Germinal center (tissue), 1 donor: ENCODE measurements at regions not wholly inside any gene's neighbourhood (a gene's known extent, or its start where the extent isn't known, plus 50 kb on each side); places are given as distances from the start of the nearest gene placed in this dataset.
A peak's percentile ranks its signal among the peaks of the same experiment; 100 is the strongest.
"Not testable (repeated sequence)": the region's sequence is repeated elsewhere in the genome, so short reads cannot be mapped to it uniquely, and the experiment has no call there.

Experiments used
- DNase-seq: peaks from one replicate; pipeline ENCODE4 v3.0.0; 2012; ENCODE audit warnings: mixed read lengths, low spot score

DNA sequence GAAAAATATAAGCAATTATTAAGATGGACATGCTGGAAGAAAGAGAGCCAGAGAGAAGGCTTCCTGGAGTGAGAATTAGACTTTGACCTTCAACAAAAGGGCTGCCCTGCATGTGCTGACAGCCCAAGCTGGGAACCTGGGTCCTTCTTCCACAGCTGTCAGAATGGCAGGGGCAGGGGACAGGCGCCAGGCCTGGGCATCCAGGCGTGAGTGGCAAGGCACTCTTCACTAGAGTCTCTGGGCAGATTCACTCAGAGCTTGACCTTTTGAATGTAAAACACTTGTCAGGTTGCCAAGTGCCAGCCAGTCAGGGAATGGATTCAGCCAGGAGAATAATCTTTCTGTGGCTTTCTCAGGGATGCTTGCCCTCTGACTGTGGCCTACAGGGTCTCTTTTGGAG, 119.1 kb upstream of the CLINT1 start:
- DNase-seq = no peak

GRCh38 chr5:157976429-157976828, 117.5 kb upstream of the CLINT1 start:
- no peak for DNase-seq

DNA sequence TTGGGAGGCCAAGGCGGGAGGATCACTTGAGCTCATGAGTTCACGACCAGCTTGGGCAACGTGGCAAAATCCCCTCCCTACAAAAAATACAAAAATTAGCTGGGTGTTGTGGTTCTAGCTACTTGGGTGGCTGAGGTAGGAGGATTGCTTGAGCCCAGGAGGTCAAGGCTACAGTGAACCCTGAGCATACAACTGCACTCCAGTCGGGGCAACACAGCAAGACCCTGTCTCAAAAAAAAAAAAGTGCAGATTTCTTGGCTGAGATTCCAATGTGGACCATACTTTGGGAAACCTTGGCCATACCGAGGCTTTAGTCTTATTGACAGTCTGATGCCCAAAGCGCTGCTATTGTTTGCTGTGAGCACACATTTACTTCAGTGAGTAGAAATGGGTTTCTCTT, 113.6 kb upstream of the CLINT1 start:
- no peak for DNase-seq

GRCh38 chr5:157971571-157972216, 112.7 kb upstream of the CLINT1 start:
- DNase-seq = no peak

- DNase-seq = not testable (repeated sequence)
Observed at GRCh38 chr5:157968570-157968969, 109.6 kb upstream of the CLINT1 start.

- DNase-seq = no peak
Observed at GRCh38 chr5:157965989-157966388, 107.0 kb upstream of the CLINT1 start.

GRCh38 chr5:157965040-157965678, 106.2 kb upstream of the CLINT1 start:
- no peak for DNase-seq

DNA sequence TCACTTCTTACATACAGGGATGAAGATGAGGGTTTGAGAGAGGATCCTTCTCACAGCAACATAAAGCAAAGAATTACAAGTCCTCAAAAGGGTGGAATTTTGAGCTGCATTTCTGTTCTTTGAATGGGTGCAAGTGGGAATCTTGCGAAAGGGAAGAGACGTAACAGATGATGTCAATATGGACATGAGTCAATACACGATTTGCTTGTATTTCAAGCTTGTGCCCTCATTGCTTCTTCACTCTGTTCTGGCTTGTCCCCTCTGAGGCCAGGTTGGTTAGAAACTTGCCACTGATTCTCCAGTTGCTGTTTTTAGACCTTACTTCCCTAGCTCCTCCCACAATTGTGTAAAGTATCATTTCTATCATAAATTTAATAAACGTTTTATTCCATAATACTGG, 104.8 kb upstream of the CLINT1 start:
- DNase-seq = no peak

DNA sequence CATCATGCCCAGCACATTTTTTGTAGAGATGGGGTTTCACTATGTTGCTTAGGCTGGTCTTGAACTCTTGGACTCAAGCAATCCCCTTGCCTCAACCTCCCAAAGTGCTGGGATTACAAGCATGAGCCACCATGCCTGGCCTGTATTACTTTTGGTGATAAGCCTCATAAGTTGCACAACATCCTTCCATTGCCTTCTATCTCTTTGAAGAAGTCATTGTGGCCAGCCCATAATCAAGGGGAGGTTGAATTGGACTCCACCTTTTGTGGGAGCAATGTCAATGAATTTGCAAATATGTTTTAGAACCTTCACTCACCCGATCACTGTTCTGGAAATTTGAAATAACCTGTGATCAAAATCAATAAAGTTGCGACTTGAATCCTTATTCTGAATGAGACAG, 104.3 kb upstream of the CLINT1 start:
- DNase-seq = no peak

DNA sequence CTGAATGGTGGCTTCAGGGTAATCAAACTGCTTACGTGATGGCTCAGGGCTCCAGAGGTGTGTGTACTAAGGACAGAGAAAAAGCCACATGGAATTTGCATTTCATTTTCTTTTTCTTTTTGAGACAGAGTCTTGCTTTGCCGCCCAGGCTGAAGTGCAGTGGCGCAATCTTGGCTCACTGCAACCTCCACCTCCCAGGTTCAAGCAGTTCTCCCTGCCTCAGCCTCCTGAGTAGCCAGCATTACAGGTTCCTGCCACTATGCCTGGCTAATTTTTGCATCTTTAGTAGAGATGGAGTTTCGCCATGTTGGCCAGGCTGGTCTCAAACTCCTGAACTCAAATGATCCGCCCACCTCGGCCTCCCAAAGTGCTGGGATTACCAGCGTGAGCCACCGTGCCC, 103.7 kb upstream of the CLINT1 start:
- not testable (repeated sequence) for DNase-seq

GRCh38 chr5:157961896-157962590, 103.1 kb upstream of the CLINT1 start:
- DNase-seq = no peak

DNA sequence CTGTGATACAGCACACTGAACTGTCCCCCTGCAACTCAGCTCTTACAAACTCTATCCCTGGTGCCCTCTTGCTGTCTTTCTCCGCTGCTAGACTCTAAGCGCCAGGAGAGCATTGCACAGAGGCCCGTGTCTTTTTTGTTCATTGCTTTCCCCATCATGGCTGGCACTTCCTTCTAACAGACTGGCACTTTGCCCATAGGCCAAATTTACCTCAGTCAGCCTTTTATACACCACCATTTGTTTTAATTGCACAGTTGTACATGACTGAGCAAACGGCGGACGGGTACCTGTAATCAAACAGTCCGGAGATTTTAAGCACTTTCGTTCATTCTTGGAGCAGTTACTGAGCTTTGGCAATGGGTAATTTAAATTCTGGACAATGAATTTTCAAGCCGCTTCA, 102.2 kb upstream of the CLINT1 start:
- no peak for DNase-seq

GRCh38 chr5:157959370-157959769, 100.4 kb upstream of the CLINT1 start:
- DNase-seq = no peak

GRCh38 chr5:157956271-157956885, 97.4 kb upstream of the CLINT1 start:
- no peak for DNase-seq

DNA sequence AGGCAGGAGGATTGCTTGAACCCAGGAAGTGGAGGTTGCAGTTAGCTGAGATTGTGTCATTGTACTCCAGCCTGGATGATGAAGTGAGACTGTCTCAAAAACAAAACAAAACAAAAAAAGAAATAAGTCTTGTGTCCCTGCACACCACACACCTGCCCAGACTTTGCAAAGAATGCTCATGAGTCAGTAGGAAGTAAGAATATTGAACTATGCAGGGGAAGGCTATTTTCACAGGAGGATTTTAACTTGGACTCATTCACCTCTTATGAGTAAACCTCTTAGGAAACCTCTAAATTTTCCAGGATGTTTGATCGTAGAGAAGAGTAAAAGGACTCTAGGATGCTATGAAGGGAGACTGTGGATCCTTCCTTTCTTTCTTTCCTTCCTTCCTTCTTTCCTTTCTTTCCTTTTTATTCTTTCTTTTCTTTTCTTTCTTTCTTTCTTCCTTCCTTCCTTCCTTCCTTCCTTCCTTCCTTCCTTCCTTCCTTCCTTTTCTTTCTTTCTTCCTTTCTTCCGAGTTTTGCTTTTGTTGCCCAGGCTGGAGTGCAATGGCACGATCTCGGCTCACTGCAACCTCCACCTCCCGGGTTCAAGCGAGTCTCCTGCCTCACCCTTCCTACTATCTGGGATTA, 96.7 kb upstream of the CLINT1 start:
- no peak for DNase-seq

GRCh38 chr5:157952374-157952685, 93.4 kb upstream of the CLINT1 start:
- DNase-seq = no peak

- DNase-seq = no peak
Observed at GRCh38 chr5:157951673-157952373, 92.9 kb upstream of the CLINT1 start.

DNA sequence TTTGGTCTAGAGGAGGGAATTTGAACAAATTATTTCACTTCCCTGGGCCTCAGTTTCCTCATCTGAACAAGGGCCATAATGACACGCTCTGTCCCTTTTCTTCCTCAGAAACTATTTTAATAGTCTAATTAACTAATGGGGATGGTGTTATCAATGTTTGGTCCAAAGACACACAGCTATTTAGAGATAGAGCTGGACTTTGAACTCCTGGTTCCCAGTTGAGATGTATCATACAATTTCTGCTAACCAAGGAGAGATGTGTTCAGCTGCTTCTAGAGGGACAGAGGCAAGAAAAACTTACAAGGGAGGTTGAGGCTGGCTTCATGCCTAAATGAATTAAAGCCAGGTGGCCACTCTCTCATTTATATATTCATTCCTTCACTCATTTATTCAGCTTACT, 90.6 kb upstream of the CLINT1 start:
- DNase-seq = no peak

GRCh38 chr5:157948738-157949410, 89.9 kb upstream of the CLINT1 start:
- DNase-seq = peak; percentile 67

DNA sequence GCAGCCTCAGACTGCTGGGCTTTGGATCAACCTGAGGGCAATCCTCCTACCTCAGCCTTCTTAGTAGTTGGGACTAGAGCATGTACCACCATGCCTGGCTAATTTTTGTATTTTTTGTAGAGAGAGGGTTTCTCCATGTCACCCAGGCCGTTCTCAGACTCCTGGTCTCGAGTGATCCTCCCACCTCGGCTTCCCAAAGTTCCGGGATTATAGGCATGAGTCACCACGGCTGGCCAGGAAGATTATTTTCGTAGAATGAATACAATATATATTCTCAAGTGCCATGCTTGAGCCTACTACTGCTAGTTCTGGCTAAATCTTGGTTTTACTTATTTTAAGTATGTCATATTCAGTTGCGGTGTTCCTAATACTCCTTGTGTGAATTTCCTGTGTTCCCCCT, 88.2 kb upstream of the CLINT1 start:
- DNase-seq = no peak

DNA sequence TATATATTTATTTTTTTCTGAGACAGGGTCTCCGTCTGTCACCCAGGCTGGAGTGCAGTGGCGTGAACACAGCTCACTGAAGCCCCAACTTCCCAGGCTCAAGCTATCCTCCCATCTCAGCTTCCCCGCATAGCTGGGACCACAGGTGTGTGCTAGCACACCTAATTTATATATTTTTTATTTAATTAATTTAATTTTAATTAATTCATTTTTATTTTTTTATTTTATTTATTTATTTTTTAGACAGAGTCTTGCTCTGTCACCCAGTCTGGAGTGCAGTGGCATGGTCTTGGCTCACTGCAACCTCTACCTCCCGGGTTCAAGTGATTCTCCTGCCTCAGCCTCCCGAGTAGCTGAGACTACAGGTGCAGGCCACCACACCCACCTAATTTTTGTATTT, 86.9 kb upstream of the CLINT1 start:
- not testable (repeated sequence) for DNase-seq

- DNase-seq = no peak
Observed at GRCh38 chr5:157944938-157945337, 86.0 kb upstream of the CLINT1 start.
